ENCODE measurements at regions not wholly inside any gene's neighbourhood (a gene's known extent, or its start where the extent isn't known, plus 50 kb on each side); places are given as distances from the start of the nearest gene placed in this dataset.

- TF ChIP-seq CTCF (IDR thresholded peaks at IDR 0.05; ENCODE audit: low read depth, low read length), result no peak
- in situ Hi-C loops (cut with HindIII; ENCODE audit: low sequenced_read_pairs), result no loop called here
These were observed 114.8 kb upstream of the DIO3 start for GRCh38 chr14:101446387-101446969.

GRCh38 chr14:101449114-101449513 is 112.2 kb upstream of the DIO3 start:
- no peak for TF ChIP-seq CTCF (IDR thresholded peaks at IDR 0.05; ENCODE audit: low read depth, low read length)
- H3K4me3 ChIP-seq (ENCODE audit: low read depth, low read length), result no peak overlapping the region
- in situ Hi-C loops (cut with HindIII; ENCODE audit: low sequenced_read_pairs), result no loop called here
- no peak for DNase-seq (ENCODE audit: low read depth, low spot score)

More at GRCh38 chr14:101446387-101446969, 114.8 kb upstream of the DIO3 start:
- no peak for DNase-seq (ENCODE audit: low read depth, low spot score)
- H3K4me3 ChIP-seq (ENCODE audit: low read depth, low read length), result no peak overlapping the region

- in situ Hi-C loops (cut with HindIII; ENCODE audit: low sequenced_read_pairs), result no loop called here
- no peak for TF ChIP-seq CTCF (IDR thresholded peaks at IDR 0.05; ENCODE audit: low read depth, low read length)
- DNase-seq (ENCODE audit: low read depth, low spot score), result no peak
- no peak overlapping the region for H3K4me3 ChIP-seq (ENCODE audit: low read depth, low read length)
These were observed 110.1 kb upstream of the DIO3 start for GRCh38 chr14:101451166-101451565.

- DNase-seq (ENCODE audit: low read depth, low spot score), result no peak
- TF ChIP-seq CTCF (IDR thresholded peaks at IDR 0.05; ENCODE audit: low read depth, low read length), result no peak
- in situ Hi-C loops (cut with HindIII; ENCODE audit: low sequenced_read_pairs), result no loop called here
- no peak overlapping the region for H3K4me3 ChIP-seq (ENCODE audit: low read depth, low read length)
These were observed 108.1 kb upstream of the DIO3 start for GRCh38 chr14:101453225-101453624.

- no peak for DNase-seq (ENCODE audit: low read depth, low spot score)
- in situ Hi-C loops (cut with HindIII; ENCODE audit: low sequenced_read_pairs), result no loop called here
- no peak for TF ChIP-seq CTCF (IDR thresholded peaks at IDR 0.05; ENCODE audit: low read depth, low read length)
- H3K4me3 ChIP-seq (ENCODE audit: low read depth, low read length), result no peak overlapping the region
These were observed 107.1 kb upstream of the DIO3 start for GRCh38 chr14:101454229-101454628.

- in situ Hi-C loops (cut with HindIII; ENCODE audit: low sequenced_read_pairs), result no loop called here
- no peak overlapping the region for H3K4me3 ChIP-seq (ENCODE audit: low read depth, low read length)
- no peak for TF ChIP-seq CTCF (IDR thresholded peaks at IDR 0.05; ENCODE audit: low read depth, low read length)
- no peak for DNase-seq (ENCODE audit: low read depth, low spot score)
These were observed 104.8 kb upstream of the DIO3 start for GRCh38 chr14:101456246-101457175.

Data from astrocyte of the spinal cord (primary cell).